B cell (primary cell): ENCODE measurements at regions not wholly inside any gene's neighbourhood (a gene's known extent, or its start where the extent isn't known, plus 50 kb on each side); places are given as distances from the start of the nearest gene placed in this dataset.

Experiments used
- CTCF ChIP-seq: fragments of 200-600 bp; IDR thresholded peaks from one replicate; pipeline ENCODE4 v1.8.0; 2022; ENCODE audit warnings: antibody characterized with exemption, mild to moderate bottlenecking
- EZH2 ChIP-seq: IDR thresholded peaks from 2 replicates; pipeline ENCODE4 v1.6.1; 2012; ENCODE audit warnings: borderline replicate concordance, low read depth, mild to moderate bottlenecking, moderate library complexity, low read length; ENCODE audit not compliant: insufficient read depth, poor library complexity, severe bottlenecking

GRCh38 chr7:10855583-10855982, 118.1 kb upstream of the PHF14 start:
- TF ChIP-seq CTCF (no peak), EZH2 (no peak)
